WTC11 (cell line): ENCODE measurements at regions not wholly inside any gene's neighbourhood (a gene's known extent, or its start where the extent isn't known, plus 50 kb on each side); places are given as distances from the start of the nearest gene placed in this dataset.
A peak's percentile ranks its signal among the peaks of the same experiment; 100 is the strongest.
"Not testable (repeated sequence)": the region's sequence is repeated elsewhere in the genome, so short reads cannot be mapped to it uniquely, and the experiment has no call there.

ENCODE experiments used
- ATAC-seq: fragments of 200-7000 bp; cut with Tn5 transposase; 2 replicates; pipeline ENCODE4 v1.10.0; 2021; ENCODE audit warnings: mild to moderate bottlenecking, moderate library complexity
- CTCF ChIA-PET: fragments of 300-600 bp; sonication (Branson Sonifier 250); formaldehyde crosslinking; loops from one replicate; lab custom pipeline; 2021; ENCODE audit warnings: antibody characterized with exemption; lab: Charles Lee
- POLR2A ChIA-PET: fragments of 350-600 bp; sonication (Branson Sonifier 250); formaldehyde crosslinking; loops from one replicate; lab custom pipeline; 2021; ENCODE audit warnings: antibody characterized with exemption; lab: Charles Lee
- DNase-seq: peaks from one replicate; pipeline ENCODE4 v3.0.0; 2021; ENCODE audit warnings: low spot score
- H3K27ac Mint-ChIP-seq: 2 replicates; pipeline ENCODE4 v1.8.0; 2021; ENCODE audit warnings: mixed read lengths
- H3K27me3 Mint-ChIP-seq: 2 replicates; pipeline ENCODE4 v1.8.0; 2021; ENCODE audit warnings: low read depth, mild to moderate bottlenecking, moderate library complexity, mixed read lengths
- H3K36me3 Mint-ChIP-seq: 2 replicates; pipeline ENCODE4 v1.8.0; 2021; ENCODE audit warnings: mixed read lengths
- H3K4me1 Mint-ChIP-seq: 2 replicates; pipeline ENCODE4 v1.8.0; 2022; ENCODE audit warnings: mixed read lengths
- H3K4me3 Mint-ChIP-seq: 2 replicates; pipeline ENCODE4 v1.8.0; 2021; ENCODE audit warnings: mild to moderate bottlenecking, moderate library complexity, mixed read lengths
- H3K9me3 Mint-ChIP-seq: 2 replicates; pipeline ENCODE4 v1.8.0; 2021; ENCODE audit warnings: mixed read lengths
- ATF1 ChIP-seq: sonication (generic); formaldehyde crosslinking; IDR thresholded peaks from 2 replicates; pipeline ENCODE4 v1.8.1; 2023; ENCODE audit warnings: mild to moderate bottlenecking, moderate library complexity, missing genetic modification reagents
- ATF3 ChIP-seq: sonication (generic); formaldehyde crosslinking; conservative IDR thresholded peaks from 2 replicates; pipeline ENCODE4 v1.8.1; 2022; ENCODE audit warnings: mild to moderate bottlenecking, missing genetic modification reagents
- ATF6 ChIP-seq: sonication (generic); formaldehyde crosslinking; IDR thresholded peaks from 2 replicates; pipeline ENCODE4 v1.8.1; 2023; ENCODE audit warnings: mild to moderate bottlenecking, missing genetic modification reagents
- CREB1 ChIP-seq: sonication (generic); formaldehyde crosslinking; IDR thresholded peaks from 2 replicates; pipeline ENCODE4 v1.8.0; 2023; ENCODE audit warnings: mild to moderate bottlenecking, missing genetic modification reagents
- EMX1 ChIP-seq: fragments of 250-450 bp; sonication (Bioruptor Pico); IDR thresholded peaks from 2 replicates; pipeline ENCODE4 v1.8.0; 2021; ENCODE audit warnings: mild to moderate bottlenecking
- ERG ChIP-seq: fragments of 250-450 bp; sonication (Bioruptor Pico); IDR thresholded peaks from 2 replicates; pipeline ENCODE4 v1.8.0; 2021; ENCODE audit warnings: mild to moderate bottlenecking
- ETV6 ChIP-seq: sonication (generic); formaldehyde crosslinking; IDR thresholded peaks from 2 replicates; pipeline ENCODE4 v1.8.1; 2022; ENCODE audit warnings: mild to moderate bottlenecking, missing genetic modification reagents
- FOXJ3 ChIP-seq: sonication (generic); formaldehyde crosslinking; IDR thresholded peaks from 2 replicates; pipeline ENCODE4 v1.9.0; 2021; ENCODE audit warnings: missing genetic modification reagents, mild to moderate bottlenecking, borderline replicate concordance
- FOXP1 ChIP-seq: sonication (generic); formaldehyde crosslinking; IDR thresholded peaks from 2 replicates; pipeline ENCODE4 v1.8.0; 2022; ENCODE audit warnings: missing genetic modification reagents, mild to moderate bottlenecking, moderate library complexity, borderline replicate concordance
- HMGXB4 ChIP-seq: sonication (generic); formaldehyde crosslinking; IDR thresholded peaks from 2 replicates; pipeline ENCODE4 v1.8.1; 2023; ENCODE audit warnings: mild to moderate bottlenecking, moderate library complexity, missing genetic modification reagents
- IRF1 ChIP-seq: sonication (generic); formaldehyde crosslinking; IDR thresholded peaks from 2 replicates; pipeline ENCODE4 v1.8.0; 2023; ENCODE audit warnings: missing genetic modification reagents
- KAT7 ChIP-seq: sonication (generic); formaldehyde crosslinking; IDR thresholded peaks from 2 replicates; pipeline ENCODE4 v1.8.1; 2023; ENCODE audit warnings: missing genetic modification reagents, mild to moderate bottlenecking, borderline replicate concordance
- MAX ChIP-seq: sonication (generic); formaldehyde crosslinking; IDR thresholded peaks from 2 replicates; pipeline ENCODE4 v1.8.0; 2022; ENCODE audit warnings: mild to moderate bottlenecking, missing genetic modification reagents
- NFATC4 ChIP-seq: fragments of 250-450 bp; sonication (Bioruptor Pico); IDR thresholded peaks from 2 replicates; pipeline ENCODE4 v1.9.0; 2021; ENCODE audit warnings: mild to moderate bottlenecking
- OVOL2 ChIP-seq: fragments of 250-450 bp; sonication (Bioruptor Pico); IDR thresholded peaks from 2 replicates; pipeline ENCODE4 v1.9.0; 2021; ENCODE audit warnings: mild to moderate bottlenecking, borderline replicate concordance
- USF2 ChIP-seq: sonication (generic); formaldehyde crosslinking; IDR thresholded peaks from 2 replicates; pipeline ENCODE4 v1.8.1; 2023; ENCODE audit warnings: mild to moderate bottlenecking, missing genetic modification reagents, moderate library complexity
- ZBTB43 ChIP-seq: sonication (generic); formaldehyde crosslinking; IDR thresholded peaks from 2 replicates; pipeline ENCODE4 v1.8.1; 2023; ENCODE audit warnings: mild to moderate bottlenecking, missing genetic modification reagents
- ZNF121 ChIP-seq: sonication (generic); formaldehyde crosslinking; IDR thresholded peaks from 2 replicates; pipeline ENCODE4 v1.8.0; 2023; ENCODE audit warnings: missing genetic modification reagents
- ZNF219 ChIP-seq: sonication (generic); formaldehyde crosslinking; IDR thresholded peaks from 2 replicates; pipeline ENCODE4 v1.8.0; 2023; ENCODE audit warnings: missing genetic modification reagents, mild to moderate bottlenecking, borderline replicate concordance
- ZNF232 ChIP-seq: sonication (generic); formaldehyde crosslinking; IDR thresholded peaks from 2 replicates; pipeline ENCODE4 v1.8.0; 2022; ENCODE audit warnings: mild to moderate bottlenecking, missing genetic modification reagents
- ZNF317 ChIP-seq: sonication (generic); formaldehyde crosslinking; IDR thresholded peaks from 2 replicates; pipeline ENCODE4 v1.8.1; 2023; ENCODE audit warnings: low read depth, mild to moderate bottlenecking, moderate library complexity, missing genetic modification reagents, borderline replicate concordance
- ZNF396 ChIP-seq: fragments of 250-450 bp; sonication (Bioruptor Pico); IDR thresholded peaks from 2 replicates; pipeline ENCODE4 v1.8.0; 2021; ENCODE audit warnings: mild to moderate bottlenecking, moderate library complexity, borderline replicate concordance

- no peak for ATAC-seq
- H3K27ac Mint-ChIP-seq: no peak overlapping the region
- H3K9me3 Mint-ChIP-seq: peaks cover 23% of the 10 kb centered on the region
- POLR2A ChIA-PET: no interaction called here
- CTCF ChIA-PET: no interaction called here
- no peak overlapping the region for H3K4me3 Mint-ChIP-seq
- no peaks in the 10 kb centered on the region for H3K27me3 Mint-ChIP-seq
- DNase-seq: no peak
- TF ChIP-seq ERG (no peak), MAX (no peak), NFATC4 (CRISPR knock-in tag) (no peak), ATF1 (CRISPR knock-in tag) (no peak)
- peaks cover 17% of the 10 kb centered on the region for H3K4me1 Mint-ChIP-seq
- H3K36me3 Mint-ChIP-seq: no peaks in the 10 kb centered on the region
These were observed 1664.5 kb downstream of the EFNA5 start for GRCh38 chr5:106006242-106006641.

GRCh38 chr5:105998991-105999390 lies 1671.7 kb downstream of the EFNA5 start:
- POLR2A ChIA-PET, H3K27me3 Mint-ChIP-seq, H3K4me3 Mint-ChIP-seq, ATAC-seq, CTCF ChIA-PET, H3K36me3 Mint-ChIP-seq, DNase-seq, H3K4me1 Mint-ChIP-seq, H3K27ac Mint-ChIP-seq: not testable (repeated sequence)
- peaks cover 39% of the 10 kb centered on the region for H3K9me3 Mint-ChIP-seq

GRCh38 chr5:105993027-105993426 lies 1677.7 kb downstream of the EFNA5 start:
- Mint-ChIP-seq H3K27me3 (no peaks in the 10 kb centered on the region; the same call in 1 of the 2 replicates), H3K4me1 (no peaks in the 10 kb centered on the region), H3K9me3 (no peaks in the 10 kb centered on the region), H3K4me3 (no peak overlapping the region), H3K27ac (no peak overlapping the region), H3K36me3 (no peaks in the 10 kb centered on the region)
- DNase-seq (no peak), ATAC-seq (no peak)
- POLR2A ChIA-PET: no interaction called here
- TF ChIP-seq ZNF232 (CRISPR knock-in tag): no peak
- no peak for TF ChIP-seq FOXJ3 (CRISPR knock-in tag)
- TF ChIP-seq KAT7: no peak
- TF ChIP-seq CREB1 (CRISPR knock-in tag): no peak
- no peak for TF ChIP-seq ZNF121 (CRISPR knock-in tag)
- TF ChIP-seq ZNF317 (CRISPR knock-in tag): no peak
- TF ChIP-seq EMX1 (CRISPR knock-in tag): no peak
- TF ChIP-seq IRF1: no peak
- no peak for TF ChIP-seq FOXP1 (CRISPR knock-in tag)
- TF ChIP-seq ETV6 (CRISPR knock-in tag): no peak
- no peak for TF ChIP-seq USF2 (CRISPR knock-in tag)
- no peak for TF ChIP-seq HMGXB4
- CTCF ChIA-PET: no interaction called here

- Mint-ChIP-seq H3K4me1 (no peaks in the 10 kb centered on the region), H3K9me3 (peaks cover 4% of the 10 kb centered on the region; the same call in 1 of the 2 replicates), H3K27ac (no peak overlapping the region), H3K4me3 (no peak overlapping the region), H3K27me3 (no peaks in the 10 kb centered on the region), H3K36me3 (no peaks in the 10 kb centered on the region)
- DNase-seq: peak; percentile 11
- ATAC-seq: no peak; the same call in 1 of the 2 replicates
- POLR2A ChIA-PET: interaction anchor here (1.1 kb wide), 1 partner anchor 22 kb away, joined by 3 read pairs; no protein-coding TSS in a partner anchor
- CTCF ChIA-PET: no interaction called here
- TF ChIP-seq ZNF317 (CRISPR knock-in tag): no peak
- no peak for TF ChIP-seq FOXJ3 (CRISPR knock-in tag)
- TF ChIP-seq ATF3 (CRISPR knock-in tag): no peak
- no peak for TF ChIP-seq ATF1 (CRISPR knock-in tag)
- TF ChIP-seq ZNF219 (CRISPR knock-in tag): no peak
- TF ChIP-seq ATF6 (CRISPR knock-in tag): no peak
- TF ChIP-seq ZNF232 (CRISPR knock-in tag): no peak
- TF ChIP-seq ZNF396 (CRISPR knock-in tag): no peak
- no peak for TF ChIP-seq OVOL2 (CRISPR knock-in tag)
- no peak for TF ChIP-seq ZBTB43 (CRISPR knock-in tag)
These were observed 1688.2 kb downstream of the EFNA5 start for GRCh38 chr5:105982526-105982925.
